SK-N-SH (cell line): ENCODE measurements at regions not wholly inside any gene's neighbourhood (a gene's known extent, or its start where the extent isn't known, plus 50 kb on each side); places are given as distances from the start of the nearest gene placed in this dataset.

Source experiments
- CTCF ChIA-PET: fragments of 300-600, 350-600 bp; formaldehyde crosslinking; extraction: SDS; loops from one replicate; lab custom pipeline; 2021; lab: Yijun Ruan, JAX
- POLR2A ChIA-PET: fragments of 350-600 bp; sonication (Branson Sonifier 250); formaldehyde crosslinking; extraction: SDS; loops from one replicate; lab custom pipeline; 2020; ENCODE audit warnings: antibody characterized with exemption, inconsistent platforms; lab: Yijun Ruan, JAX
- DNase-seq: peaks from one replicate; pipeline ENCODE4 v3.0.0; 2012
- H2AFZ ChIP-seq: fragments of 200-600 bp; sonication (generic); 2 replicates; pipeline ENCODE4 v1.8.1; 2016; ENCODE audit warnings: antibody characterized with exemption, mild to moderate bottlenecking, low read depth
- H3F3A ChIP-seq: fragments of 200-600 bp; sonication (generic); replicated peaks from 2 replicates; pipeline ENCODE3; 2016; ENCODE audit warnings: antibody characterized with exemption, mild to moderate bottlenecking; ENCODE audit not compliant: insufficient read depth
- H3K27ac ChIP-seq, 2 experiments: fragments of 200-500 bp in 1 of 2; fragments of 200-600 bp in 1 of 2; sonication (Bioruptor generic) in 1 of 2; sonication (generic), shearing (Covaris generic) in 1 of 2; 2 replicates each; pipeline versions ENCODE4 v1.5.1 to v1.6.1; 2014 to 2016; ENCODE audit warnings: low read depth in 2 of 2, inconsistent platforms in 1 of 2, low read length in 1 of 2, mild to moderate bottlenecking in 1 of 2, mixed read lengths in 1 of 2
- H3K27me3 ChIP-seq: fragments of 200-600 bp; sonication (generic), shearing (Covaris generic); 2 replicates; pipeline ENCODE4 v1.6.1; 2016; ENCODE audit warnings: mixed run types; ENCODE audit not compliant: insufficient read depth
- H3K36me3 ChIP-seq, 2 experiments: fragments of 200-500 bp in 1 of 2; fragments of 200-600 bp in 1 of 2; sonication (Bioruptor generic) in 1 of 2; sonication (generic) in 1 of 2; replicated peaks in 1 of 2; 2 replicates each; pipeline versions ENCODE3 to v1.5.1; 2014 to 2016; ENCODE audit warnings: low read length in 1 of 2, mild to moderate bottlenecking in 1 of 2; ENCODE audit not compliant: insufficient read depth in 2 of 2, control insufficient read depth in 1 of 2
- H3K4me1 ChIP-seq, 2 experiments: fragments of 200-500 bp in 1 of 2; fragments of 200-600 bp in 1 of 2; sonication (Bioruptor generic) in 1 of 2; sonication (generic), shearing (Covaris generic) in 1 of 2; 2 replicates each; pipeline versions ENCODE4 v1.5.1 to v1.6.1; 2014 to 2016; ENCODE audit warnings: low read depth in 1 of 2, low read length in 1 of 2, mixed run types in 1 of 2; ENCODE audit not compliant: insufficient read depth in 2 of 2, control insufficient read depth in 1 of 2
- H3K4me2 ChIP-seq: fragments of 200-600 bp; sonication (generic), shearing (Covaris generic); 2 replicates; pipeline ENCODE4 v1.6.1; 2017; ENCODE audit warnings: mixed run types
- H3K4me3 ChIP-seq, 2 experiments: fragments of 200-500 bp in 1 of 2; fragments of 200-600 bp in 1 of 2; sonication (Bioruptor generic) in 1 of 2; sonication (generic), shearing (Covaris generic) in 1 of 2; 2 replicates each; pipeline versions ENCODE4 v1.5.1 to v1.8.1; 2014 to 2016; ENCODE audit warnings: low read depth in 2 of 2, inconsistent platforms in 1 of 2, low read length in 1 of 2, mild to moderate bottlenecking in 1 of 2, mixed read lengths in 1 of 2, moderate library complexity in 1 of 2
- H3K79me2 ChIP-seq: fragments of 200-600 bp; sonication (generic); 2 replicates; pipeline ENCODE4 v1.8.1; 2017; ENCODE audit warnings: mild to moderate bottlenecking; ENCODE audit not compliant: insufficient read depth
- H3K9ac ChIP-seq: fragments of 200-600 bp; sonication (generic); 2 replicates; pipeline ENCODE4 v1.6.1; 2017; ENCODE audit warnings: mixed run types
- H3K9me2 ChIP-seq: fragments of 200-600 bp; sonication (generic); 2 replicates; pipeline ENCODE4 v1.6.1; 2017; ENCODE audit warnings: mixed run types
- H3K9me3 ChIP-seq: fragments of 200-600 bp; sonication (generic); 2 replicates; pipeline ENCODE4 v1.6.1; 2017; ENCODE audit warnings: mixed run types, mild to moderate bottlenecking, moderate library complexity
- H4K20me1 ChIP-seq: fragments of 200-600 bp; sonication (generic); 2 replicates; pipeline ENCODE4 v1.6.1; 2017; ENCODE audit warnings: mild to moderate bottlenecking, mixed run types; ENCODE audit not compliant: insufficient read depth
- CHD2 ChIP-seq: fragments of 150-350 bp; IDR thresholded peaks from 2 replicates; pipeline ENCODE4 v1.6.1; 2018; ENCODE audit warnings: low read length; ENCODE audit not compliant: partially characterized antibody
- ELF1 ChIP-seq: IDR thresholded peaks from 2 replicates; pipeline ENCODE4 v1.4.0; 2012
- EP300 ChIP-seq, 2 experiments: IDR thresholded peaks; 2 replicates each; pipeline versions ENCODE4 v1.4.0 to v1.6.1; 2012; ENCODE audit warnings: borderline replicate concordance in 1 of 2, low read depth in 1 of 2, low read length in 1 of 2
- FOXJ3 ChIP-seq: sonication (generic); formaldehyde crosslinking; IDR thresholded peaks from 2 replicates; pipeline ENCODE4 v1.5.1; 2020; ENCODE audit warnings: mild to moderate bottlenecking, missing genetic modification reagents
- FOXM1 ChIP-seq: IDR thresholded peaks from 2 replicates; pipeline ENCODE4 v1.4.0; 2012; ENCODE audit warnings: low read depth, mild to moderate bottlenecking
- JUND ChIP-seq: IDR thresholded peaks from 2 replicates; pipeline ENCODE4 v1.4.0; 2012
- NRF1 ChIP-seq: IDR thresholded peaks from 2 replicates; pipeline ENCODE4 v1.6.1; 2012; ENCODE audit warnings: low read depth, mild to moderate bottlenecking, low read length
- POLR2AphosphoS5 ChIP-seq: IDR thresholded peaks from 2 replicates; pipeline ENCODE4 v1.6.1; 2012; ENCODE audit warnings: low read depth, low read length
- RFX5 ChIP-seq: IDR thresholded peaks from 2 replicates; pipeline ENCODE4 v1.6.1; 2012; ENCODE audit warnings: mild to moderate bottlenecking, improper control_type of control experiment, low read length
- RXRA ChIP-seq: IDR thresholded peaks from 2 replicates; pipeline ENCODE4 v1.4.0; 2012; ENCODE audit warnings: low read depth, mild to moderate bottlenecking, borderline replicate concordance
- SMC3 ChIP-seq: IDR thresholded peaks from 2 replicates; pipeline ENCODE4 v1.6.1; 2012; ENCODE audit warnings: low read depth, low read length, improper control_type of control experiment
- TAF1 ChIP-seq: IDR thresholded peaks from 2 replicates; pipeline ENCODE4 v1.6.1; 2012; ENCODE audit warnings: low read depth, mild to moderate bottlenecking, low read length, moderate library complexity, borderline replicate concordance
- TEAD4 ChIP-seq: IDR thresholded peaks from 2 replicates; pipeline ENCODE4 v1.4.0; 2012; ENCODE audit warnings: mild to moderate bottlenecking, borderline replicate concordance; ENCODE audit not compliant: insufficient read depth
- WGBS: methylation state at CpG from one replicate; pipeline ENCODE4 v1.1.6; 2017; ENCODE audit warnings: low lambda C conversion rate; 5-methylcytosine and 5-hydroxymethylcytosine counted together
- TF ChIP-seq, protein P1 (sequence below): IDR thresholded peaks from 2 replicates; pipeline ENCODE4 v1.6.1; 2012; ENCODE audit warnings: mild to moderate bottlenecking, low read depth, low read length, moderate library complexity
- TF ChIP-seq, protein P2 (sequence below): fragments of 150-350 bp; IDR thresholded peaks from 2 replicates; pipeline ENCODE4 v1.6.1; 2017; ENCODE audit warnings: antibody characterized with exemption, low read length, low read depth, borderline replicate concordance
- TF ChIP-seq, protein P3 (sequence below): IDR thresholded peaks from 2 replicates; pipeline ENCODE4 v1.4.0; 2012; ENCODE audit warnings: low read depth
- TF ChIP-seq, protein P4 (sequence below): fragments of 200-600 bp; sonication (generic); IDR thresholded peaks from 2 replicates; pipeline ENCODE4 v1.6.1; 2017; ENCODE audit warnings: antibody characterized with exemption, mild to moderate bottlenecking, moderate library complexity
- TF ChIP-seq, protein P5 (sequence below): IDR thresholded peaks from 2 replicates; pipeline ENCODE4 v1.4.0; 2012; ENCODE audit warnings: low read depth, borderline replicate concordance

DNA sequence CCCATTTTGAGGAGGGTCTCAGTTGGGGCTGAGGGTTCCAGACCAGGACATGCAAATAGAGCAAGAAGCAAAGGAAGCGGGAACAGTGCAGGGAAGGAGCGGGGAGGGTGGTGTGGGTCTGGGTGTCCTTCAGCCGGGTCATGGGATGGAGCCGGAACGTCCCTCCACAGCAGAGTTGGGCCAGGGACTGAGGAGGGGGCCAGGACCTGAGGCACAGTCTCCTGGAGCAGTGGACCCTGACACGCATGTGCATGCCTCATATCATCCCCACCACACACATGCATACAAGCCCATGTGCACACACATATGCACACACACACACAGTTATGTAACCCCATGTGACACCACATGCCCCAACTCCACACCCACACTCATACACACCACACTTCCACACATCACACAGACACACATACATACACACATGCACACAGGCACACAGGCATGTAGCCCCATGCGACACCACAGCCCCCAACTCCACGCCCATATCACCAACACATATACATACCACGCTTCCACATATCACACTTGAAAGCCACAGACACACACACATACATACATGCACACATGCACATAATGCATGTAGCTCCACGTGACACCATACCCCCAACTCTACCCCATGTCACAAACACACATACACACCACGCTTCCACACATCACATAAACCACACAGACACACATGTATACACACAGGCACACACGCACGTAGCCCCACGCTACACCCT, 1026.6 kb downstream of the BRD1 start:
- WGBS: 42% methylated on average over 14 of the region's 14 CpGs
- CTCF ChIA-PET: no interaction called here
- Histone ChIP-seq H4K20me1 (no peaks in the 10 kb centered on the region), H3K36me3 (no peaks in the 10 kb centered on the region), H3K4me3 (no peak overlapping the region), H3K9me2 (no peaks in the 10 kb centered on the region), H3K27me3 (no peaks in the 10 kb centered on the region), H3F3A (no peaks in the 10 kb centered on the region), H2AFZ (no peak overlapping the region), H3K9ac (no peak overlapping the region), H3K4me2 (no peak overlapping the region), H3K27ac (no peak overlapping the region), H3K4me1 (no peaks in the 10 kb centered on the region; a peak in 1 of 4 replicates), H3K9me3 (no peaks in the 10 kb centered on the region), H3K79me2 (no peaks in the 10 kb centered on the region)
- DNase-seq: no peak
- POLR2A ChIA-PET: no interaction called here
- no peak for TF ChIP-seq FOXJ3
- TF ChIP-seq, protein P1, sequence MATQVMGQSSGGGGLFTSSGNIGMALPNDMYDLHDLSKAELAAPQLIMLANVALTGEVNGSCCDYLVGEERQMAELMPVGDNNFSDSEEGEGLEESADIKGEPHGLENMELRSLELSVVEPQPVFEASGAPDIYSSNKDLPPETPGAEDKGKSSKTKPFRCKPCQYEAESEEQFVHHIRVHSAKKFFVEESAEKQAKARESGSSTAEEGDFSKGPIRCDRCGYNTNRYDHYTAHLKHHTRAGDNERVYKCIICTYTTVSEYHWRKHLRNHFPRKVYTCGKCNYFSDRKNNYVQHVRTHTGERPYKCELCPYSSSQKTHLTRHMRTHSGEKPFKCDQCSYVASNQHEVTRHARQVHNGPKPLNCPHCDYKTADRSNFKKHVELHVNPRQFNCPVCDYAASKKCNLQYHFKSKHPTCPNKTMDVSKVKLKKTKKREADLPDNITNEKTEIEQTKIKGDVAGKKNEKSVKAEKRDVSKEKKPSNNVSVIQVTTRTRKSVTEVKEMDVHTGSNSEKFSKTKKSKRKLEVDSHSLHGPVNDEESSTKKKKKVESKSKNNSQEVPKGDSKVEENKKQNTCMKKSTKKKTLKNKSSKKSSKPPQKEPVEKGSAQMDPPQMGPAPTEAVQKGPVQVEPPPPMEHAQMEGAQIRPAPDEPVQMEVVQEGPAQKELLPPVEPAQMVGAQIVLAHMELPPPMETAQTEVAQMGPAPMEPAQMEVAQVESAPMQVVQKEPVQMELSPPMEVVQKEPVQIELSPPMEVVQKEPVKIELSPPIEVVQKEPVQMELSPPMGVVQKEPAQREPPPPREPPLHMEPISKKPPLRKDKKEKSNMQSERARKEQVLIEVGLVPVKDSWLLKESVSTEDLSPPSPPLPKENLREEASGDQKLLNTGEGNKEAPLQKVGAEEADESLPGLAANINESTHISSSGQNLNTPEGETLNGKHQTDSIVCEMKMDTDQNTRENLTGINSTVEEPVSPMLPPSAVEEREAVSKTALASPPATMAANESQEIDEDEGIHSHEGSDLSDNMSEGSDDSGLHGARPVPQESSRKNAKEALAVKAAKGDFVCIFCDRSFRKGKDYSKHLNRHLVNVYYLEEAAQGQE: no peak
- TF ChIP-seq JUND: no peak
- TF ChIP-seq, protein P2, sequence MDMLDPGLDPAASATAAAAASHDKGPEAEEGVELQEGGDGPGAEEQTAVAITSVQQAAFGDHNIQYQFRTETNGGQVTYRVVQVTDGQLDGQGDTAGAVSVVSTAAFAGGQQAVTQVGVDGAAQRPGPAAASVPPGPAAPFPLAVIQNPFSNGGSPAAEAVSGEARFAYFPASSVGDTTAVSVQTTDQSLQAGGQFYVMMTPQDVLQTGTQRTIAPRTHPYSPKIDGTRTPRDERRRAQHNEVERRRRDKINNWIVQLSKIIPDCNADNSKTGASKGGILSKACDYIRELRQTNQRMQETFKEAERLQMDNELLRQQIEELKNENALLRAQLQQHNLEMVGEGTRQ: no peak
- TF ChIP-seq RFX5: no peak
- TF ChIP-seq, protein P3, sequence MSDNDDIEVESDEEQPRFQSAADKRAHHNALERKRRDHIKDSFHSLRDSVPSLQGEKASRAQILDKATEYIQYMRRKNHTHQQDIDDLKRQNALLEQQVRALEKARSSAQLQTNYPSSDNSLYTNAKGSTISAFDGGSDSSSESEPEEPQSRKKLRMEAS: no peak
- TF ChIP-seq TEAD4: no peak
- TF ChIP-seq FOXM1: no peak
- TF ChIP-seq POLR2AphosphoS5: no peak
- no peak for TF ChIP-seq NRF1
- no peak for TF ChIP-seq ELF1

DNA sequence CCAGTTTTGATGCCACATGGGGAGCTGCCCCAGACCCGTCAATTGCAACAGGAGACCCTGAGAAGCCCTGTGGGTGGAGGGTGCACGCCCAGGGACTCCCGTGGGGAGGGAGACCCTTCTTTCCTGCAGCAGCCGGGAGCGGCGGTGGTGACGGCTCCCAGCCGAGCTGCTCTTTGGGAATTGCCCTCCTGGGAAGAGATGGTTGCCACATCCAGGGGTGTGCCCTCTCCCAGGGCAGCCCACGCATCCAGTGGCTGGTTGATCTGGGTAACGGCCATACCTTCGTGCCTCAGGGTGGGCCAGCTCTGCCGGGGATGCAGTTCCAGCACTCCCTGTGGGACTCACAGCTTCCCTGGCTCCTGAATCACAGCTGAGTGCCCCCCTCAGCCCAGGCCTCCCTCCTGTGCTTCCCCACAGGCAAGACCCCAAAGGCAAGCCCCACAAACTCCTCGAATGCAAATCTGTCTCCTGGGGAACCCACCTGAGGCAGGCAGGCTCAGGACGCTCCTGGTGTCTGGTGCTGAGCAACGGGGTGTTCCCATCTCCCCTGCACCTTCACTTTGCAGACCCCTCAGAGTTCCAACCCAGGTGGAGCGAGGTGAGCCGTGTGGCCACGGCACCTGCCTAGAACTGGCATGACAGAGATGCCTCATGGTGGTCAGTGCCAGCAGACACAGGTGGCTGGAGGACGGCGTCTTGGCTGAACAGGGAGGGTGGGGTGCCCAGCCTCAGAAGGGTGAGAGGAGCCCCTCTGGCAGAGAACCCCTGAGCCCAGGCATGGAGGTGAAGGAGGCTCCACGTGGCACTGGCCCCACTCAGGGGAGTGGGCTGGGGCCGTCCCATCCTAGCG, 1027.4 kb downstream of the BRD1 start:
- H3K4me2 ChIP-seq: no peak overlapping the region
- no peaks in the 10 kb centered on the region for H3K36me3 ChIP-seq
- H3K27me3 ChIP-seq: no peaks in the 10 kb centered on the region
- H3K4me1 ChIP-seq: no peaks in the 10 kb centered on the region
- no peak overlapping the region for H3K9ac ChIP-seq
- POLR2A ChIA-PET: no interaction called here
- H3K9me2 ChIP-seq: no peaks in the 10 kb centered on the region
- 5% methylated on average over 7 of the region's 23 CpGs for whole genome bisulfite sequencing
- CTCF ChIA-PET: no interaction called here
- H3K4me3 ChIP-seq: no peak overlapping the region
- H3K79me2 ChIP-seq: no peaks in the 10 kb centered on the region
- no peaks in the 10 kb centered on the region for H3K9me3 ChIP-seq
- H2AFZ ChIP-seq: no peak overlapping the region
- no peaks in the 10 kb centered on the region for H4K20me1 ChIP-seq
- no peak for DNase-seq
- no peak overlapping the region for H3K27ac ChIP-seq
- H3F3A ChIP-seq: no peaks in the 10 kb centered on the region
- TF ChIP-seq, protein P3: no peak
- no peak for TF ChIP-seq EP300 (IDR thresholded peaks at IDR 0.05; ENCODE audit: borderline replicate concordance in 1 of 2, low read depth in 1 of 2, low read length in 1 of 2)
- TF ChIP-seq TEAD4: no peak
- TF ChIP-seq CHD2: no peak
- no peak for TF ChIP-seq SMC3
- TF ChIP-seq, protein P4, sequence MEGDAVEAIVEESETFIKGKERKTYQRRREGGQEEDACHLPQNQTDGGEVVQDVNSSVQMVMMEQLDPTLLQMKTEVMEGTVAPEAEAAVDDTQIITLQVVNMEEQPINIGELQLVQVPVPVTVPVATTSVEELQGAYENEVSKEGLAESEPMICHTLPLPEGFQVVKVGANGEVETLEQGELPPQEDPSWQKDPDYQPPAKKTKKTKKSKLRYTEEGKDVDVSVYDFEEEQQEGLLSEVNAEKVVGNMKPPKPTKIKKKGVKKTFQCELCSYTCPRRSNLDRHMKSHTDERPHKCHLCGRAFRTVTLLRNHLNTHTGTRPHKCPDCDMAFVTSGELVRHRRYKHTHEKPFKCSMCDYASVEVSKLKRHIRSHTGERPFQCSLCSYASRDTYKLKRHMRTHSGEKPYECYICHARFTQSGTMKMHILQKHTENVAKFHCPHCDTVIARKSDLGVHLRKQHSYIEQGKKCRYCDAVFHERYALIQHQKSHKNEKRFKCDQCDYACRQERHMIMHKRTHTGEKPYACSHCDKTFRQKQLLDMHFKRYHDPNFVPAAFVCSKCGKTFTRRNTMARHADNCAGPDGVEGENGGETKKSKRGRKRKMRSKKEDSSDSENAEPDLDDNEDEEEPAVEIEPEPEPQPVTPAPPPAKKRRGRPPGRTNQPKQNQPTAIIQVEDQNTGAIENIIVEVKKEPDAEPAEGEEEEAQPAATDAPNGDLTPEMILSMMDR: no peak
- TF ChIP-seq RFX5: no peak
- no peak for TF ChIP-seq JUND
- TF ChIP-seq, protein P5, sequence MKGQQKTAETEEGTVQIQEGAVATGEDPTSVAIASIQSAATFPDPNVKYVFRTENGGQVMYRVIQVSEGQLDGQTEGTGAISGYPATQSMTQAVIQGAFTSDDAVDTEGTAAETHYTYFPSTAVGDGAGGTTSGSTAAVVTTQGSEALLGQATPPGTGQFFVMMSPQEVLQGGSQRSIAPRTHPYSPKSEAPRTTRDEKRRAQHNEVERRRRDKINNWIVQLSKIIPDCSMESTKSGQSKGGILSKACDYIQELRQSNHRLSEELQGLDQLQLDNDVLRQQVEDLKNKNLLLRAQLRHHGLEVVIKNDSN: no peak
- no peak for TF ChIP-seq RXRA
- no peak for TF ChIP-seq FOXJ3
- no peak for TF ChIP-seq TAF1
